ENCODE measurements at regions not wholly inside any gene's neighbourhood (a gene's known extent, or its start where the extent isn't known, plus 50 kb on each side); places are given as distances from the start of the nearest gene placed in this dataset.
A peak's percentile ranks its signal among the peaks of the same experiment; 100 is the strongest.

- Histone ChIP-seq H3K27ac (no peak overlapping the region), H3K27me3 (no peaks in the 10 kb centered on the region), H3K9ac (no peak overlapping the region), H3K4me3 (no peak overlapping the region), H3K4me2 (peak overlapping the region in 7 of 11 experiments; percentile 20 to 68 (median 61); a peak in 10 of 22 replicates), H4K20me1 (no peaks in the 10 kb centered on the region; a peak in 1 of 22 replicates), H3K9me3 (replicated peaks in 1 of 11) (peaks cover 0 to 10% (median 0%) of the 10 kb centered on the region in 11 experiments; a peak in 5 of 22 replicates), H3K4me1 (peaks cover 0 to 44% (median 34%) of the 10 kb centered on the region in 10 experiments; a peak in 16 of 20 replicates), H3K36me3 (no peaks in the 10 kb centered on the region)
- TF ChIP-seq Cebpa-rat (IDR thresholded peaks at IDR 0.05) = no peak
Observed at GRCh38 chr7:156092307-156092706, 280.0 kb upstream of the SHH start.

GRCh38 chr7:156091519-156092080 lies 279.3 kb upstream of the SHH start:
- Histone ChIP-seq H3K9me3 (replicated peaks in 1 of 11) (peaks cover 0 to 10% (median 0%) of the 10 kb centered on the region in 11 experiments; a peak in 5 of 22 replicates), H3K27ac (no peak overlapping the region), H3K36me3 (no peaks in the 10 kb centered on the region), H3K4me2 (peak overlapping the region in 8 of 11 experiments; percentile 20 to 68 (median 60); a peak in 15 of 22 replicates), H3K4me3 (no peak overlapping the region), H4K20me1 (no peaks in the 10 kb centered on the region; a peak in 1 of 22 replicates), H3K27me3 (no peaks in the 10 kb centered on the region), H3K4me1 (peaks cover 0 to 42% (median 32%) of the 10 kb centered on the region in 10 experiments; a peak in 16 of 20 replicates), H3K9ac (no peak overlapping the region)
- no peak for TF ChIP-seq Cebpa-rat (IDR thresholded peaks at IDR 0.05)

- Histone ChIP-seq H3K4me1 (peaks cover 0 to 36% (median 26%) of the 10 kb centered on the region in 10 experiments; a peak in 16 of 20 replicates), H3K4me3 (no peak overlapping the region), H3K27ac (no peak overlapping the region), H3K4me2 (peak overlapping the region in 6 of 11 experiments; percentile 31 to 68 (median 63); a peak in 11 of 22 replicates), H3K36me3 (no peaks in the 10 kb centered on the region), H3K9me3 (replicated peaks in 1 of 11) (peaks cover 0 to 10% (median 0%) of the 10 kb centered on the region in 11 experiments; a peak in 5 of 22 replicates), H3K9ac (no peak overlapping the region), H3K27me3 (no peaks in the 10 kb centered on the region), H4K20me1 (no peaks in the 10 kb centered on the region; a peak in 1 of 22 replicates)
- TF ChIP-seq Cebpa-rat (IDR thresholded peaks at IDR 0.05) = no peak
Observed at GRCh38 chr7:156090988-156091387, 278.7 kb upstream of the SHH start.

GRCh38 chr7:156089222-156089621 lies 277.0 kb upstream of the SHH start:
- no peak for TF ChIP-seq Cebpa-rat (IDR thresholded peaks at IDR 0.05)
- Histone ChIP-seq H3K27me3 (no peaks in the 10 kb centered on the region), H3K36me3 (no peaks in the 10 kb centered on the region), H3K4me1 (peaks cover 0 to 20% (median 13%) of the 10 kb centered on the region in 10 experiments; a peak in 13 of 20 replicates), H3K9ac (no peak overlapping the region), H3K4me3 (no peak overlapping the region), H3K4me2 (no peak overlapping the region), H3K9me3 (replicated peaks in 1 of 11) (peaks cover 0 to 10% (median 0%) of the 10 kb centered on the region in 11 experiments; a peak in 5 of 22 replicates), H4K20me1 (no peaks in the 10 kb centered on the region; a peak in 1 of 22 replicates), H3K27ac (no peak overlapping the region)

GRCh38 chr7:156088115-156088514 lies 275.9 kb upstream of the SHH start:
- Histone ChIP-seq H3K4me1 (peaks cover 0 to 20% (median 13%) of the 10 kb centered on the region in 10 experiments; a peak in 13 of 20 replicates), H3K27me3 (no peaks in the 10 kb centered on the region), H3K9ac (no peak overlapping the region), H4K20me1 (no peaks in the 10 kb centered on the region; a peak in 1 of 22 replicates), H3K27ac (no peak overlapping the region), H3K9me3 (replicated peaks in 1 of 11) (no peaks in the 10 kb centered on the region), H3K4me3 (no peak overlapping the region), H3K4me2 (peak overlapping the region in 3 of 11 experiments; percentile 13 to 46 (median 25); a peak in 4 of 22 replicates), H3K36me3 (no peaks in the 10 kb centered on the region)
- TF ChIP-seq Cebpa-rat (IDR thresholded peaks at IDR 0.05) = no peak

GRCh38 chr7:156082048-156083040 lies 270.1 kb upstream of the SHH start:
- no peaks in the 10 kb centered on the region for H3K36me3 ChIP-seq
- H3K4me3 ChIP-seq = no peak overlapping the region
- no peak overlapping the region for H3K9ac ChIP-seq
- H3K4me2 ChIP-seq = no peak overlapping the region
- no peaks in the 10 kb centered on the region for H4K20me1 ChIP-seq
- H3K9me3 ChIP-seq (replicated peaks in 1 of 11) = no peaks in the 10 kb centered on the region
- H3K4me1 ChIP-seq = peaks cover 0 to 14% (median 10%) of the 10 kb centered on the region in 10 experiments; a peak in 11 of 20 replicates
- no peak for TF ChIP-seq Cebpa-rat (IDR thresholded peaks at IDR 0.05)
- H3K27ac ChIP-seq = no peak overlapping the region
- H3K27me3 ChIP-seq = peaks cover 0 to 4% (median 0%) of the 10 kb centered on the region in 11 experiments; a peak in 1 of 22 replicates

- H3K36me3 ChIP-seq = no peaks in the 10 kb centered on the region
- H3K4me2 ChIP-seq = peak overlapping the region in 3 of 11 experiments; percentile 31 to 44 (median 37); a peak in 4 of 22 replicates
- peaks cover 0 to 4% (median 0%) of the 10 kb centered on the region in 11 experiments; a peak in 1 of 22 replicates for H3K27me3 ChIP-seq
- peaks cover 0 to 14% (median 10%) of the 10 kb centered on the region in 10 experiments; a peak in 11 of 20 replicates for H3K4me1 ChIP-seq
- no peak overlapping the region for H3K9ac ChIP-seq
- no peak overlapping the region for H3K4me3 ChIP-seq
- no peaks in the 10 kb centered on the region for H4K20me1 ChIP-seq
- TF ChIP-seq Cebpa-rat (IDR thresholded peaks at IDR 0.05) = no peak
- no peaks in the 10 kb centered on the region for H3K9me3 ChIP-seq (replicated peaks in 1 of 11)
- H3K27ac ChIP-seq = no peak overlapping the region
Observed at GRCh38 chr7:156080596-156080995, 268.3 kb upstream of the SHH start.

- Histone ChIP-seq H3K4me3 (no peak overlapping the region), H3K27me3 (peaks cover 0 to 4% (median 0%) of the 10 kb centered on the region in 11 experiments; a peak in 1 of 22 replicates), H3K9ac (no peak overlapping the region), H3K4me1 (peaks cover 0 to 14% (median 10%) of the 10 kb centered on the region in 10 experiments; a peak in 11 of 20 replicates), H3K36me3 (no peaks in the 10 kb centered on the region), H3K9me3 (replicated peaks in 1 of 11) (no peaks in the 10 kb centered on the region), H3K27ac (no peak overlapping the region), H3K4me2 (peak overlapping the region in 6 of 11 experiments; percentile 28 to 44 (median 36); a peak in 8 of 22 replicates), H4K20me1 (no peaks in the 10 kb centered on the region)
- TF ChIP-seq Cebpa-rat (IDR thresholded peaks at IDR 0.05) = no peak
Observed at GRCh38 chr7:156080046-156080445, 267.8 kb upstream of the SHH start.

Measured in BLaER1 treated with 17β-estradiol and CSF1 and Interleukin-3, amounts not matched to agents 10 nM and 100 nM (cell line).